Colonic mucosa (tissue), 4 donors: ENCODE measurements at regions not wholly inside any gene's neighbourhood (a gene's known extent, or its start where the extent isn't known, plus 50 kb on each side); places are given as distances from the start of the nearest gene placed in this dataset.

Experiments
- DNase-seq: peaks from one replicate; pipeline ENCODE4 v3.0.0-alpha.2; 2020
- H3K27ac ChIP-seq: fragments of 200-600 bp; one replicate; pipeline ENCODE4 v1.8.0; 2021
- H3K27me3 ChIP-seq: fragments of 200-600 bp; one replicate; pipeline ENCODE4 v1.8.0; 2021
- H3K36me3 ChIP-seq: fragments of 200-600 bp; one replicate; pipeline ENCODE4 v1.8.0; 2021
- H3K4me1 ChIP-seq: fragments of 200-600 bp; one replicate; pipeline ENCODE4 v1.8.0; 2021; ENCODE audit warnings: mild to moderate bottlenecking
- H3K4me3 ChIP-seq: fragments of 200-600 bp; one replicate; pipeline ENCODE4 v1.8.0; 2021
- H3K9ac ChIP-seq, 2 donors: one replicate each; pipeline ENCODE4 v1.7.0; 2013; ENCODE audit warnings: control low read depth in 2 of 2, low read depth in 2 of 2, low read length in 2 of 2
- H3K9me3 ChIP-seq: fragments of 200-600 bp; one replicate; pipeline ENCODE4 v1.8.0; 2021
- intact Hi-C: fragments of 100-400 bp; cut with DNase I; formaldehyde crosslinking; loops from one replicate; pipeline ENCODE4 v1.14.1; 2022
- TF ChIP-seq, protein P1 (sequence below): fragments of 200-600 bp; IDR thresholded peaks from one replicate; pipeline ENCODE4 v1.8.0; 2022; ENCODE audit warnings: antibody characterized with exemption, mild to moderate bottlenecking
- donor health status: healthy.
- donor health status: DM: no; HTN: no; CAD: no.
- donor health status: DM: no; HTN: no; CAD: no.

DNA sequence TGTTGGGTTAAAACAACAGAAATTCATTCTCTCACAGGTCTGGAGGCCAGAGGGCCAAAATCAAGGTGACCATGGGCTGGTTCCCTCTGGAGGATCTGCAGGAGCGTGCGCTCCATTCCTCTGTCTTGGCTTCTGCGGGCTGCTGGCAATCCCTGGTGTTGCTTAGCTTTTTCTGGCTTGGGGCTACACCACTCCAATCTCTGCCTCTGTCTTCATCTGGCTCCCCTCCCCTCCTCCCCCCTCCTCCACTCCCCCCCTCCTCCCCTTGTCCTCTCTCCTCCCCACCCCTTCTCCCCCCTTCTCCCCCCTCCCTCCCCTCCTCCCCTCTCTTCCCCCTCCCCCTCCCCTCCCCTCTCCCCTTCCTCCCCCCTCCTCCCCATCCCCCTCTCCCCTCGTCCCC lies 321.3 kb upstream of the ARID1B start:
- Histone ChIP-seq H3K9ac (no peak overlapping the region), H3K4me3 (no peak overlapping the region), H3K27ac (no peak overlapping the region), H3K9me3 (no peaks in the 10 kb centered on the region), H3K27me3 (no peaks in the 10 kb centered on the region), H3K36me3 (no peaks in the 10 kb centered on the region), H3K4me1 (no peaks in the 10 kb centered on the region)
- TF ChIP-seq, protein P1, sequence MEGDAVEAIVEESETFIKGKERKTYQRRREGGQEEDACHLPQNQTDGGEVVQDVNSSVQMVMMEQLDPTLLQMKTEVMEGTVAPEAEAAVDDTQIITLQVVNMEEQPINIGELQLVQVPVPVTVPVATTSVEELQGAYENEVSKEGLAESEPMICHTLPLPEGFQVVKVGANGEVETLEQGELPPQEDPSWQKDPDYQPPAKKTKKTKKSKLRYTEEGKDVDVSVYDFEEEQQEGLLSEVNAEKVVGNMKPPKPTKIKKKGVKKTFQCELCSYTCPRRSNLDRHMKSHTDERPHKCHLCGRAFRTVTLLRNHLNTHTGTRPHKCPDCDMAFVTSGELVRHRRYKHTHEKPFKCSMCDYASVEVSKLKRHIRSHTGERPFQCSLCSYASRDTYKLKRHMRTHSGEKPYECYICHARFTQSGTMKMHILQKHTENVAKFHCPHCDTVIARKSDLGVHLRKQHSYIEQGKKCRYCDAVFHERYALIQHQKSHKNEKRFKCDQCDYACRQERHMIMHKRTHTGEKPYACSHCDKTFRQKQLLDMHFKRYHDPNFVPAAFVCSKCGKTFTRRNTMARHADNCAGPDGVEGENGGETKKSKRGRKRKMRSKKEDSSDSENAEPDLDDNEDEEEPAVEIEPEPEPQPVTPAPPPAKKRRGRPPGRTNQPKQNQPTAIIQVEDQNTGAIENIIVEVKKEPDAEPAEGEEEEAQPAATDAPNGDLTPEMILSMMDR = no peak
- intact Hi-C loops = no loop called here
- DNase-seq = no peak

DNA sequence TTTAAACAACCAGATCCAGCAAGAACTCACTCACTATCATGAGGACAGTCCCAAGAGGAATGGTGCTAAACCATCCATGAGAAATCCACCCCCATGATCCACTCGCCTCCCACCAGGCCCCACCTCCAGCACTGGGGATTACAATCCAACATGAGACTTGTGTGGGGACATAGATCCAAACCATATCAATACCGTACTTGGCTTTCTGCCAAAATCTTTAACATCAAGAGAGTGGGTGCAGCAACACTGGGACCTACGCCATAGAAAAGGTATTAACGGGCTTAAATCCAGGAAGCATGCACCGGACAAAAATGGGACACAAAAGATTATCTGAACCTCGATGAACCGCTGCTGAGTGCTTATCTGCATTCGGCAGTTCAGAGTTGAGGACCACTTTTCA lies 322.3 kb upstream of the ARID1B start:
- DNase-seq = no peak
- H3K27me3 ChIP-seq = no peaks in the 10 kb centered on the region
- no peak overlapping the region for H3K9ac ChIP-seq
- intact Hi-C loops = no loop called here
- no peaks in the 10 kb centered on the region for H3K4me1 ChIP-seq
- H3K4me3 ChIP-seq = no peak overlapping the region
- no peak overlapping the region for H3K27ac ChIP-seq
- H3K9me3 ChIP-seq = no peaks in the 10 kb centered on the region
- no peaks in the 10 kb centered on the region for H3K36me3 ChIP-seq
- TF ChIP-seq, protein P1 = no peak

DNA sequence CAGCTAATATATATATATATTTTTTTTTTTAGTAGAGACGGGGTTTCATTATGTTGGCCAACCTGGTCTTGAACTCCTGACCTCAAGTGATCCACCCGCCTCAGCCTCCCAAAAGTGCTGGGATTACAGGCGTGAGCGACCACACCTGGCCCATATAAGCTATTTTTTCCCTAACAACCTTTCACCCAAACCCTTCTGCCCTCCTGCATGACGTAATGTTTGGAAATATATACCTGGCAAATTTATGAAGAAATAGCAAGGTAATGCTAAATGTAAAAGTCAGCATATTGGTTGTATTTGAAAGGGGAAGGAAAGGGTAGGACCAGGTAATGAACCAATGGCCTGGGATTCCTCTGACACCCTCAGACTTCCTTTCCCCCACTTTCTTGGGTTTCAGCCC lies 325.5 kb upstream of the ARID1B start:
- H3K4me1 ChIP-seq = no peaks in the 10 kb centered on the region
- no peak overlapping the region for H3K27ac ChIP-seq
- H3K9ac ChIP-seq = no peak overlapping the region
- H3K27me3 ChIP-seq = no peaks in the 10 kb centered on the region
- no peak overlapping the region for H3K4me3 ChIP-seq
- H3K9me3 ChIP-seq = no peaks in the 10 kb centered on the region
- no peak for DNase-seq
- intact Hi-C loops = no loop called here
- TF ChIP-seq, protein P1 = no peak
- no peaks in the 10 kb centered on the region for H3K36me3 ChIP-seq

DNA sequence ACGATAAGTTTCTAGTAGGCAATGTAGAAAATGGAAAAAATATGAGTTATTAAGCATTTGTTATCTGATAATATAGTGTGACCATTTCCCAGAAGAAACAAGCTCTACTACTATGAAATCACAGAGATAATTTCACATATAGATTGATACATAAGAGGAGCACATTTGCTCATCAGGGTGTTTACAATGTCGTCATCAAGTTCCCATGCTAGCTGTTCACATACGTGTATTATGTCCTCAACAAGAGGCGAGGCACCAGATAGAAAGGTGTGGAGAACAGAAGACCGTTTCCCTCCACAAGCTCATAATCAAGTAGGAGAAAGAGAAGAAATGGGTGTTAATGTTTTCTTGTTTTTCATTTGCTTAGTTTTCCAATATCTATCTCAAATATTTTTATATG lies 326.1 kb upstream of the ARID1B start:
- TF ChIP-seq, protein P1 = no peak
- intact Hi-C loops = no loop called here

DNA sequence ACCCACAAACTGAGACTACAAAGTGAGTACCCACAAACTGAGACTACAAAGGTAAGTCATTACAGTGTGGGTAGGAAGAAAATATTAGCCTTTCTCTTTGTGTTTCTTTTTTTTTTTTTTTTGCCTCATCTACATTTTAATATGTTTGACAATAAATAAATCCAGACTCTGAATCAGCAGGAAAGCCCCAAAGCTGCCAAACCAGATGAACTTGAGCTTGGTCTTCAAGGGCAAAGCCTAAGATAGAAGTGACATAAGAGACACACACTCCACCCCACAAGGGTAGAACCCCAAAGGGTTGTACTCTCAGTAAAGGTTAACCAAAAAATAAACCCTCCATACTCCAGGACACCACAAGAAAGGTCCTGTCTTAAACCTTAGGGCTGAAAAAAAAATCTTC lies 326.8 kb upstream of the ARID1B start:
- H3K36me3 ChIP-seq = no peaks in the 10 kb centered on the region
- no peak overlapping the region for H3K27ac ChIP-seq
- H3K4me3 ChIP-seq = no peak overlapping the region
- TF ChIP-seq, protein P1 = no peak
- no peaks in the 10 kb centered on the region for H3K9me3 ChIP-seq
- DNase-seq = no peak
- intact Hi-C loops = no loop called here
- H3K27me3 ChIP-seq = no peaks in the 10 kb centered on the region
- no peaks in the 10 kb centered on the region for H3K4me1 ChIP-seq
- H3K9ac ChIP-seq = no peak overlapping the region

More for the DNA sequence above, 326.1 kb upstream of the ARID1B start:
- Histone ChIP-seq H3K4me1 (no peaks in the 10 kb centered on the region), H3K27ac (no peak overlapping the region), H3K4me3 (no peak overlapping the region), H3K9ac (no peak overlapping the region), H3K9me3 (no peaks in the 10 kb centered on the region), H3K27me3 (no peaks in the 10 kb centered on the region), H3K36me3 (no peaks in the 10 kb centered on the region)
- no peak for DNase-seq

DNA sequence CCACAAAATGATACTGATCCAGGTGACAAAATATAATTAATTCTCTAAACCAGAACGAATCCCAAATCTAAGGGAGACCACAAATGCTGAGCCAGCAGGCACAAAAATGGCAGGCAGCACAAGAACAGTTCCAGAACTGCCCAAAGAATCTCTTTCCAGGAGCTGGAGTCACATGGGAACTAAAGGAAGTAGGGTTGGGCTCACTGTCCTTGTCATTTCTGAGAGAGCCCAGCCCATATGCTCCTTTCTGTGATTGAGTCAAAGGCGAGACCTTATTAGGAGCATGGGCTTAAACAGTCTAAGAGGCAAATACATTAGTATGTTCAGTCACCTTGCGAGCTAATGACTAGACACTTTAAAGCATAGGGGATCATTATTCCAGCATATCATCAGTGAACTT lies 327.6 kb upstream of the ARID1B start:
- no peaks in the 10 kb centered on the region for H3K9me3 ChIP-seq
- TF ChIP-seq, protein P1 = no peak
- no peaks in the 10 kb centered on the region for H3K27me3 ChIP-seq
- no peaks in the 10 kb centered on the region for H3K36me3 ChIP-seq
- no peak overlapping the region for H3K4me3 ChIP-seq
- intact Hi-C loops = no loop called here
- no peaks in the 10 kb centered on the region for H3K4me1 ChIP-seq
- H3K27ac ChIP-seq = no peak overlapping the region
- no peak overlapping the region for H3K9ac ChIP-seq
- DNase-seq = no peak
